Hematopoietic multipotent progenitor cell treated with erythropoietin and hydrocortisone succinate and interleukin-3 and kit ligand, for 8 days (in vitro differentiated cells): ENCODE measurements at regions not wholly inside any gene's neighbourhood (a gene's known extent, or its start where the extent isn't known, plus 50 kb on each side); places are given as distances from the start of the nearest gene placed in this dataset.

Experiments used
- DNase-seq: peaks from one replicate; pipeline ENCODE4 v3.0.0-alpha.2; 2015

DNA sequence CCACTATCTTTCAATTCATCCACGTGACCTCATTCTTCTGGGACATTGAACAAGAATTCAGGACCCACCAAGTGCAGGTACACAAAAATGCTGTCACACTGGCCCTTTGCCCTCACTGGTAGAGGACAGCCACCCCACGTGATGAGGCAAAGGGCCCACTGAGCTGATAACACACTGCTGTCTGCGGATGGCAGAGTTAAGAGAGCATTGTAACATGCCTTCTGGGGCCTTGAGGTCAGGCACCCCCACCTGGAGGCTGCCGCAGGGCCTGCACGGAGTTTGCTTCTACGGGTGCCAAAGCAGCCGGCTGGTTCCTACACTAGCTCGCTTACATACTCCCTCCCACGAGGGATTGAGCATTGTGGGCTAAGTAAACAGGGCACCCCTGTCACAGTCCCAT, 101.0 kb downstream of the LRIG3 start:
- no peak for DNase-seq

DNA sequence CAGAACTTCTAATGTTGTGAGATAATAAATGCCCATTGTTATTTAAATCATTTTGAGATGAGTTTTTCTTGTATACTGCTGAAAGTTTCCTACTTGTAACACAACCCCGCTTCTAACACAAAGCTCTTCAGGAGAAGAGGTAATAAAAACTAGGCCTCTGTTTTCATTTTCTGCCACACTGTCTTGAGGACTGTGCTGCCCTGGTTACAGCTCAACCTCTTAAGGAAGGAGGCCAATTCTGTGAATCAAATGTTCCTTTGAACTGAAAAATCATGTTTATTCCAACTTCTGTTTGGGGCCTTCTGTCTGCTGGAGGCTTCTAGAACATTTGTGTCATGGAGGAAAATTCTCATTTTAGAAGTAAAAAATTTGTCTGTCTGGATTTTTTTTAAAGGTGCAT, 100.3 kb downstream of the LRIG3 start:
- DNase-seq, result no peak
